Suprapubic skin (tissue), 4 donors: ENCODE measurements at regions not wholly inside any gene's neighbourhood (a gene's known extent, or its start where the extent isn't known, plus 50 kb on each side); places are given as distances from the start of the nearest gene placed in this dataset.

Experiments used
- CTCF ChIP-seq, 2 donors: fragments of 200-600 bp in 1 of 2; fragments of 450-650 bp in 1 of 2; sonication (generic) in 1 of 2; IDR thresholded peaks; one replicate each; pipeline ENCODE4 v1.5.1; 2016 to 2019; ENCODE audit warnings: antibody characterized with exemption in 2 of 2, mild to moderate bottlenecking in 1 of 2, moderate library complexity in 1 of 2
- EP300 ChIP-seq: sonication (generic); formaldehyde crosslinking; IDR thresholded peaks from one replicate; pipeline ENCODE4 v1.6.1; 2017; ENCODE audit warnings: antibody characterized with exemption
- POLR2A ChIP-seq, 2 donors: fragments of 450-650 bp; IDR thresholded peaks; one replicate each; pipeline ENCODE4 v1.6.1; 2017; ENCODE audit warnings: antibody characterized with exemption in 2 of 2, mild to moderate bottlenecking in 2 of 2, moderate library complexity in 2 of 2
- POLR2AphosphoS5 ChIP-seq, 3 donors: sonication (generic); formaldehyde crosslinking; IDR thresholded peaks; one replicate each; pipeline ENCODE4 v1.6.1; 2017; ENCODE audit warnings: antibody characterized with exemption in 3 of 3

GRCh38 chr18:73199151-73199550 lies 331.4 kb upstream of the NETO1 start:
- no peak for TF ChIP-seq POLR2AphosphoS5 (IDR thresholded peaks at IDR 0.05)
- no peak for TF ChIP-seq CTCF (IDR thresholded peaks at IDR 0.05)
- no peak for TF ChIP-seq POLR2A (IDR thresholded peaks at IDR 0.05)
- TF ChIP-seq EP300, result no peak
